B cell (primary cell): ENCODE measurements at regions not wholly inside any gene's neighbourhood (a gene's known extent, or its start where the extent isn't known, plus 50 kb on each side); places are given as distances from the start of the nearest gene placed in this dataset.

ENCODE experiments used
- ATAC-seq: fragments of 200-7000 bp; cut with Tn5 transposase; one replicate; pipeline ENCODE4 v1.10.0; 2021; ENCODE audit warnings: low read depth, mild to moderate bottlenecking, moderate number of reproducible peaks, moderate library complexity
- CTCF ChIA-PET: fragments of 350-600 bp; sonication (Branson Sonifier 250); formaldehyde crosslinking; loops from one replicate; lab custom pipeline; 2021; ENCODE audit warnings: antibody characterized with exemption, inconsistent platforms; lab: Charles Lee
- POLR2A ChIA-PET: fragments of 350-600 bp; sonication (Branson Sonifier 250); formaldehyde crosslinking; loops from one replicate; lab custom pipeline; 2021; ENCODE audit warnings: antibody characterized with exemption; lab: Charles Lee
- DNase-seq: peaks from one replicate; pipeline ENCODE4 v3.0.0; 2013
- H2AFZ ChIP-seq: 2 replicates; pipeline ENCODE4 v1.6.1; 2012; ENCODE audit warnings: mild to moderate bottlenecking, low read depth, low read length; ENCODE audit not compliant: insufficient read depth, poor library complexity, severe bottlenecking
- H3K27ac ChIP-seq, 2 donors: 1 replicate in 1 of 2; 2 replicates in 1 of 2; pipeline ENCODE4 v1.5.1; 2012 to 2013; ENCODE audit warnings: low read length in 2 of 2, mild to moderate bottlenecking in 2 of 2, moderate library complexity in 1 of 2
- H3K27me3 ChIP-seq, 4 experiments: fragments of 200-600 bp in 1 of 4; sonication (generic) in 1 of 4; replicated peaks in 1 of 4; 1 replicate in 2 of 4; 2 replicates in 2 of 4; pipeline versions ENCODE4 v1.6.1 to v1.7.0; 2013 to 2016; ENCODE audit warnings: low read length in 3 of 4, mild to moderate bottlenecking in 2 of 4, mixed read lengths in 1 of 4, moderate library complexity in 1 of 4; ENCODE audit not compliant: insufficient read depth in 4 of 4, control insufficient read depth in 3 of 4; ENCODE audit errors: control extremely low read depth in 1 of 4
- H3K36me3 ChIP-seq, 2 experiments: replicated peaks in 1 of 2; 1 replicate in 1 of 2; 2 replicates in 1 of 2; pipeline versions ENCODE4 v1.6.1 to v1.7.1; 2013; ENCODE audit warnings: low read length in 1 of 2; ENCODE audit not compliant: insufficient read depth in 2 of 2, control insufficient read depth in 1 of 2; ENCODE audit errors: control extremely low read depth in 1 of 2, extremely low read depth in 1 of 2
- H3K4me1 ChIP-seq, 2 donors: fragments of 200-600 bp in 1 of 2; sonication (generic) in 1 of 2; 1 replicate in 1 of 2; 2 replicates in 1 of 2; pipeline versions ENCODE4 v1.5.1 to v1.6.1; 2013 to 2017; ENCODE audit warnings: low read length in 2 of 2; ENCODE audit not compliant: control insufficient read depth in 2 of 2, insufficient read depth in 2 of 2
- H3K4me2 ChIP-seq: replicated peaks from 2 replicates; pipeline ENCODE3; 2012; ENCODE audit warnings: mild to moderate bottlenecking, low read depth, low read length; ENCODE audit not compliant: poor library complexity, severe bottlenecking
- H3K4me3 ChIP-seq, 5 experiments: fragments of 200-600 bp in 1 of 5; sonication (generic) in 1 of 5; 1 replicate in 3 of 5; 2 replicates in 2 of 5; pipeline versions ENCODE4 v1.5.1 to v1.7.0; 2011 to 2016; ENCODE audit warnings: low read length in 4 of 5, mild to moderate bottlenecking in 4 of 5, low read depth in 2 of 5, control low read depth in 1 of 5, moderate library complexity in 1 of 5; ENCODE audit not compliant: insufficient read depth in 1 of 5; ENCODE audit errors: control extremely low read depth in 1 of 5, extremely low read depth in 1 of 5
- H3K79me2 ChIP-seq: fragments of 200-600 bp; sonication (generic); one replicate; pipeline ENCODE4 v1.6.0; 2016; ENCODE audit warnings: low read length; ENCODE audit not compliant: control insufficient read depth, insufficient read depth
- H3K9ac ChIP-seq: fragments of 200-600 bp; sonication (generic); 2 replicates; pipeline ENCODE4 v1.6.1; 2017; ENCODE audit warnings: mild to moderate bottlenecking, low read length, moderate library complexity
- H3K9me3 ChIP-seq, 3 donors: one replicate each; pipeline versions ENCODE4 v1.6.1 to v1.7.1; 2013; ENCODE audit warnings: low read length in 2 of 3; ENCODE audit not compliant: control insufficient read depth in 2 of 3, insufficient read depth in 1 of 3; ENCODE audit errors: control extremely low read depth in 1 of 3
- H4K20me1 ChIP-seq: 2 replicates; pipeline ENCODE4 v1.6.0; 2012; ENCODE audit warnings: mild to moderate bottlenecking, low read length; ENCODE audit not compliant: insufficient read depth, control insufficient read depth, poor library complexity, severe bottlenecking
- H3K27ac Mint-ChIP-seq: one replicate; pipeline ENCODE4 v1.8.0; 2021; ENCODE audit warnings: mixed read lengths
- H3K27me3 Mint-ChIP-seq: one replicate; pipeline ENCODE4 v1.8.0; 2021; ENCODE audit warnings: mixed read lengths
- H3K4me1 Mint-ChIP-seq: one replicate; pipeline ENCODE4 v1.8.0; 2021; ENCODE audit warnings: mixed read lengths
- H3K4me3 Mint-ChIP-seq: one replicate; pipeline ENCODE4 v1.8.0; 2021; ENCODE audit warnings: mixed read lengths
- H3K9me3 Mint-ChIP-seq: one replicate; pipeline ENCODE4 v1.8.0; 2022; ENCODE audit warnings: mixed read lengths; ENCODE audit not compliant: insufficient read depth
- CTCF ChIP-seq: fragments of 200-600 bp; IDR thresholded peaks from one replicate; pipeline ENCODE4 v1.8.0; 2022; ENCODE audit warnings: antibody characterized with exemption, mild to moderate bottlenecking
- EZH2 ChIP-seq: IDR thresholded peaks from 2 replicates; pipeline ENCODE4 v1.6.1; 2012; ENCODE audit warnings: borderline replicate concordance, low read depth, mild to moderate bottlenecking, moderate library complexity, low read length; ENCODE audit not compliant: insufficient read depth, poor library complexity, severe bottlenecking
- WGBS: methylation state at CpG from one replicate; pipeline ENCODE4 v1.1.5; 2013; ENCODE audit warnings: missing lambda C conversion rate; ENCODE audit not compliant: insufficient coverage; 5-methylcytosine and 5-hydroxymethylcytosine counted together
- intact Hi-C: fragments of 100-400 bp; cut with micrococcal nuclease; formaldehyde crosslinking; loops from one replicate; pipeline ENCODE4 v1.10.0; 2022

- H3K79me2 ChIP-seq: no peaks in the 10 kb centered on the region
Observed at GRCh38 chr2:4336864-4337263, 633.5 kb downstream of the DCDC2C start.

GRCh38 chr2:4338345-4338744 is 635.0 kb downstream of the DCDC2C start:
- ChIA-PET CTCF (no interaction called here), POLR2A (no interaction called here)
- intact Hi-C loops: no loop called here
- Histone ChIP-seq H3K4me1 (no peaks in the 10 kb centered on the region), H2AFZ (no peak overlapping the region), H3K9ac (no peak overlapping the region), H3K27me3 (no peaks in the 10 kb centered on the region), H3K36me3 (no peaks in the 10 kb centered on the region), H3K27ac (no peak overlapping the region), H3K79me2 (no peaks in the 10 kb centered on the region), H3K4me2 (no peak overlapping the region), H3K4me3 (no peak overlapping the region), H3K9me3 (peaks cover 0 to 3% (median 0%) of the 10 kb centered on the region in 3 donors), H4K20me1 (no peaks in the 10 kb centered on the region)
- Mint-ChIP-seq H3K4me3 (no peak overlapping the region), H3K27ac (no peak overlapping the region), H3K4me1 (no peaks in the 10 kb centered on the region), H3K9me3 (peaks cover 4% of the 10 kb centered on the region), H3K27me3 (no peaks in the 10 kb centered on the region)
- ATAC-seq (no peak), DNase-seq (no peak)
- TF ChIP-seq CTCF (no peak), EZH2 (no peak)

More at GRCh38 chr2:4336864-4337263, 633.5 kb downstream of the DCDC2C start:
- peaks cover 0 to 3% (median 0%) of the 10 kb centered on the region in 3 donors for H3K9me3 ChIP-seq
- no peak overlapping the region for H3K4me2 ChIP-seq
- H3K9ac ChIP-seq: no peak overlapping the region
- ChIA-PET POLR2A (no interaction called here), CTCF (no interaction called here)
- H3K27me3 ChIP-seq: no peaks in the 10 kb centered on the region
- Mint-ChIP-seq H3K4me1 (no peaks in the 10 kb centered on the region), H3K9me3 (no peaks in the 10 kb centered on the region), H3K27me3 (no peaks in the 10 kb centered on the region), H3K4me3 (no peak overlapping the region), H3K27ac (no peak overlapping the region)
- no peak overlapping the region for H3K4me3 ChIP-seq
- H4K20me1 ChIP-seq: no peaks in the 10 kb centered on the region
- no CpG with 5 or more reads among the region's 4 CpGs for WGBS
- H2AFZ ChIP-seq: no peak overlapping the region
- H3K27ac ChIP-seq: no peak overlapping the region
- ATAC-seq (no peak), DNase-seq (no peak)
- intact Hi-C loops: no loop called here
- no peaks in the 10 kb centered on the region for H3K36me3 ChIP-seq
- H3K4me1 ChIP-seq: no peaks in the 10 kb centered on the region
- no peak for TF ChIP-seq EZH2
